SK-N-SH (cell line): ENCODE measurements at regions not wholly inside any gene's neighbourhood (a gene's known extent, or its start where the extent isn't known, plus 50 kb on each side); places are given as distances from the start of the nearest gene placed in this dataset.

Experiments
- CTCF ChIP-seq: fragments of 200-600 bp; sonication (generic); IDR thresholded peaks from 2 replicates; pipeline ENCODE4 v1.6.1; 2017; ENCODE audit warnings: antibody characterized with exemption, mild to moderate bottlenecking, moderate library complexity
- JUND ChIP-seq: IDR thresholded peaks from 2 replicates; pipeline ENCODE4 v1.4.0; 2012
- MAX ChIP-seq: IDR thresholded peaks from 2 replicates; pipeline ENCODE4 v1.4.0; 2012; ENCODE audit warnings: low read depth
- POLR2AphosphoS5 ChIP-seq: IDR thresholded peaks from 2 replicates; pipeline ENCODE4 v1.6.1; 2012; ENCODE audit warnings: low read depth, low read length
- RAD21 ChIP-seq: IDR thresholded peaks from 2 replicates; pipeline ENCODE4 v1.6.1; 2012; ENCODE audit warnings: mild to moderate bottlenecking, low read length
- USF2 ChIP-seq: fragments of 150-350 bp; IDR thresholded peaks from 2 replicates; pipeline ENCODE4 v1.6.1; 2017; ENCODE audit warnings: antibody characterized with exemption, low read length, low read depth, borderline replicate concordance

- TF ChIP-seq JUND (no peak), RAD21 (no peak), USF2 (no peak), CTCF (no peak), POLR2AphosphoS5 (no peak), MAX (no peak)
Observed at GRCh38 chr10:123346581-123346980, 192.4 kb downstream of the BUB3 start.
